ENCODE measurements at regions not wholly inside any gene's neighbourhood (a gene's known extent, or its start where the extent isn't known, plus 50 kb on each side); places are given as distances from the start of the nearest gene placed in this dataset.

DNA sequence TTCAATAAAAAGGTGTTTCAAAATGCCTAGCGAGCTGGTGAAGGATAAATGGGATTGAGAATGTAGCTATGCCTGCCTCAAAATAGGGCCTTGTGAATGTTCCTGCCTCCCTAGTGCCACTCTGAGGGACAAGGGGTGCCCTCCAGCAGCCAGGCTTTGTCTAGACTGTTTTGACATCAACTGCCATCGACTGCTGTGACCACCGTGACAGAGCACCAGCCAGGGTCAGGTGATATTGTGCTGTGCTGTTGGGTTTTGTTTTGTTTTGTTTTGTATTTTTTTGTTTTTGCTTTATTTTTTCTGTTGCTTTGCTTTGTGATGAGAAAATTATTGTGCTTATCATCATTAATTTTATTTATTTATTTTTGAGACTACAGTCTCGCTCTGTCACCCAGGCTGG, 144.8 kb downstream of the SMAD6 start:
- TF ChIP-seq GATA3 (IDR thresholded peaks at IDR 0.05; ENCODE audit: low read depth, low read length) (no peak), GATA2 (IDR thresholded peaks at IDR 0.05; ENCODE audit: low read depth, low read length) (no peak)
